ENCODE measurements at regions not wholly inside any gene's neighbourhood (a gene's known extent, or its start where the extent isn't known, plus 50 kb on each side); places are given as distances from the start of the nearest gene placed in this dataset.
"Not testable (repeated sequence)": the region's sequence is repeated elsewhere in the genome, so short reads cannot be mapped to it uniquely, and the experiment has no call there.

DNA sequence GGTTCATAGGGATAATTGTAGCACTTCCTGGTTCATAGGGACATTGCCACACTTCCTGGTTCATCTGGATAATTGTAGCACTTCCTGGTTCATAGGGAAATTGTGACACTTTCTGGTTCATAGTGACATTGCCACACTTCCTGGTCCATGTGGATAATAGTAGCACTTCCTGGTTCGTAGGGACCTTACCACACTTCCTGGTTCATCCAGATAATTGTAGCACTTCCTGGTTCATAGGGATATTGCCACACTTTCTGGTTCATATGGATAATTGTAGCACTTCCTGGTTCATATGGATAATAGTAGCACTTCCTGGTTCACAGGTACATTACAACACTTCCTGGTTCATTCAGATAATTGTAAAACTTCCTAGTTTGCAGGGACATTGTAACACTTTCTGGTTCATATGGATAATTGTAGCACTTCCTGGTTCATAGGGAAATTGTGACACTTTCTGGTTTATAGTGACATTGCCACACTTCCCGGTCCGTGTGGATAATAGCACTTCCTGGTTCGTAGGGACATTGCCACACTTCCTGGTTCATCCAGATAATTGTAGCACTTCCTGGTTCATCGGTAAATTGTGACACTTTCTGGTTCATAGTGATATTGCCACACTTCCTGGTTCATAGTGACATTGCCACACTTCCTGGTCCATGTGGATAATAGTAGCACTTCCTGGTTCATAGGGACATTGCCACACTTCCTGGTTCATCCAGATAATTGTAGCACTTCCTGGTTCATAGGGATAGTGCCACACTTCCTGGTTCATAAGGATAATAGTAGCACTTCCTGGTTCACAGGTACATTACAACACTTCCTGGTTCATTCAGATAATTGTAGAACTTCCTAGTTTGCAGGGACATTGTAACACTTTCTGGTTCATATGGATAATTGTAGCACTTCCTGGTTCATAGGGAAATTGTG, 60.8 kb upstream of the CD99 start:
- TF ChIP-seq, protein P1, sequence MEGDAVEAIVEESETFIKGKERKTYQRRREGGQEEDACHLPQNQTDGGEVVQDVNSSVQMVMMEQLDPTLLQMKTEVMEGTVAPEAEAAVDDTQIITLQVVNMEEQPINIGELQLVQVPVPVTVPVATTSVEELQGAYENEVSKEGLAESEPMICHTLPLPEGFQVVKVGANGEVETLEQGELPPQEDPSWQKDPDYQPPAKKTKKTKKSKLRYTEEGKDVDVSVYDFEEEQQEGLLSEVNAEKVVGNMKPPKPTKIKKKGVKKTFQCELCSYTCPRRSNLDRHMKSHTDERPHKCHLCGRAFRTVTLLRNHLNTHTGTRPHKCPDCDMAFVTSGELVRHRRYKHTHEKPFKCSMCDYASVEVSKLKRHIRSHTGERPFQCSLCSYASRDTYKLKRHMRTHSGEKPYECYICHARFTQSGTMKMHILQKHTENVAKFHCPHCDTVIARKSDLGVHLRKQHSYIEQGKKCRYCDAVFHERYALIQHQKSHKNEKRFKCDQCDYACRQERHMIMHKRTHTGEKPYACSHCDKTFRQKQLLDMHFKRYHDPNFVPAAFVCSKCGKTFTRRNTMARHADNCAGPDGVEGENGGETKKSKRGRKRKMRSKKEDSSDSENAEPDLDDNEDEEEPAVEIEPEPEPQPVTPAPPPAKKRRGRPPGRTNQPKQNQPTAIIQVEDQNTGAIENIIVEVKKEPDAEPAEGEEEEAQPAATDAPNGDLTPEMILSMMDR (conservative IDR thresholded peaks at IDR 0.05; ENCODE audit: low read depth, low read length) = not testable (repeated sequence)
- not testable (repeated sequence) for TF ChIP-seq EZH2 (IDR thresholded peaks at IDR 0.05; ENCODE audit: low read length, unreplicated experiment)
